Heart right ventricle (tissue), 16 donors: ENCODE measurements at regions not wholly inside any gene's neighbourhood (a gene's known extent, or its start where the extent isn't known, plus 50 kb on each side); places are given as distances from the start of the nearest gene placed in this dataset.
"Not testable (repeated sequence)": the region's sequence is repeated elsewhere in the genome, so short reads cannot be mapped to it uniquely, and the experiment has no call there.

ENCODE experiments used
- ATAC-seq, 8 donors: fragments of 200-7000 bp; cut with Tn5 transposase; one replicate each; pipeline ENCODE4 v1.9.1; 2020; ENCODE audit warnings: mild to moderate bottlenecking in 8 of 8, moderate library complexity in 8 of 8, moderate number of reproducible peaks in 1 of 8
- DNase-seq, 2 donors: peaks; one replicate each; pipeline ENCODE4 v3.0.0-alpha.2; 2020
- H3K27ac ChIP-seq, 10 donors: fragments of 200-600 bp; sonication (generic) in 2 of 10; one replicate each; pipeline versions ENCODE4 v1.5.0 to v1.8.0; 2020 to 2022; ENCODE audit warnings: mild to moderate bottlenecking in 3 of 10
- H3K27me3 ChIP-seq, 7 donors: fragments of 200-600 bp; one replicate each; pipeline ENCODE4 v1.8.0; 2021 to 2022; ENCODE audit warnings: mild to moderate bottlenecking in 2 of 7
- H3K36me3 ChIP-seq, 9 donors: fragments of 200-600 bp; sonication (generic) in 1 of 9; one replicate each; pipeline versions ENCODE4 v1.5.0 to v1.8.0; 2020 to 2022; ENCODE audit warnings: mild to moderate bottlenecking in 2 of 9
- H3K4me1 ChIP-seq, 9 donors: fragments of 200-600 bp; sonication (generic) in 1 of 9; one replicate each; pipeline versions ENCODE4 v1.5.0 to v1.8.0; 2020 to 2022; ENCODE audit warnings: mild to moderate bottlenecking in 4 of 9
- H3K4me3 ChIP-seq, 10 donors: fragments of 200-600 bp; sonication (generic) in 2 of 10; one replicate each; pipeline versions ENCODE4 v1.5.0 to v1.8.0; 2020 to 2022; ENCODE audit warnings: mild to moderate bottlenecking in 7 of 10, moderate library complexity in 2 of 10
- H3K9me3 ChIP-seq, 11 donors: fragments of 200-600 bp in 10 of 11; sonication (generic) in 2 of 11; one replicate each; pipeline versions ENCODE4 v1.5.0 to v1.8.0; 2013 to 2022; ENCODE audit warnings: mild to moderate bottlenecking in 2 of 11, control low read depth in 1 of 11, moderate library complexity in 1 of 11
- WGBS, 2 donors: extraction: QIAGEN DNeasy Blood & Tissue Kit; methylation state at CpG; one replicate each; pipeline ENCODE4 v1.1.7; 2013; ENCODE audit warnings: inconsistent platforms in 1 of 2; 5-methylcytosine and 5-hydroxymethylcytosine counted together
- intact Hi-C, 10 donors: fragments of 100-400 bp; cut with DNase I; formaldehyde crosslinking; loops; one replicate each; pipeline versions ENCODE4 v1.11.1 to v1.14.2; 2022
- TF ChIP-seq, protein P1 (sequence below), 9 donors: fragments of 200-600 bp; sonication (generic) in 2 of 9; IDR thresholded peaks; one replicate each; pipeline versions ENCODE4 v1.5.0 to v1.8.0; 2021 to 2022; ENCODE audit warnings: antibody characterized with exemption in 9 of 9, mild to moderate bottlenecking in 5 of 9, moderate library complexity in 1 of 9
- donor health status: Arrhythmogenic right ventricular cardiomyopathy.
- donor health status: ischemic (EF 13 %, LVEDD 7.1; RV severe dilation, severe dysfunction).
- donor health status: healthy with polysubstance abuse.
- donor health status: DM: no; HTN: yes; CAD: no.
- donor health status: DM: no; HTN: no; CAD: no.
- donor health status: ischemic (EF 25% LVEDD 6.9; RV normal size, moderate dysfunction).
- donor health status: ischemic (EF 25% LVEDD 5.7; RV mildly dilated, moderate dysfunction).
- donor health status: healthy.
- donor health status: DM: yes; HTN: yes; CAD: no.
- donor health status: Ischemic cardiomyopathy.
- donor health status: ischemic (EF 35%, LVEDD 5.7; RV mildly dilated, moderate dysfunction).
- donor health status: nonischemic (EF 11% LVEDD 7.7; RV severe dilation, severe dysfunction).
- donor health status: DM: yes; HTN: yes; CAD: no.
- donor health status: PGD.
- donor health status: ischemic (EF 29% LVEDD 5.4; RV normal size, mild dysfunction).
- donor health status: nonischemic (EF 23%, LVEDD 6.1; RV moderate dilation, normal function).

DNA sequence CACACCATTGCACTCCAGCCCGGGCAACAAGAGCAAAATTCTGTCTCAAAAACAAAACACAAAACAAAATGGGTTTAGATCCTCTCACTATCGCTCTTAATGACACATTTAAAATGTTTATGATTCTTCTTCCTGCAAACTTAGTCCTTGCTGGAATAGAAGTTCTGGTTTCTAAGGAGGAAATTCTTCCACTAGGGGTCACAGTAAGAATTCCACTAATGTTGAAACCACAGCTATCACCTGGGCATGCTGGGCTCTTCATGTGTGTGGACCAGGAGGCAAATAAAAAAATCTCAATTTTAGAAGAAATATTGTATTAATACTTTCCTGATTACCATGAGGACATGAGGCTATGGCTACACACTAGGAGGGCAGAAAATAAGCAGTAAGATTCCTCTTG, 915.8 kb downstream of the TYW1 start:
- no peak overlapping the region for H3K27ac ChIP-seq
- TF ChIP-seq, protein P1, sequence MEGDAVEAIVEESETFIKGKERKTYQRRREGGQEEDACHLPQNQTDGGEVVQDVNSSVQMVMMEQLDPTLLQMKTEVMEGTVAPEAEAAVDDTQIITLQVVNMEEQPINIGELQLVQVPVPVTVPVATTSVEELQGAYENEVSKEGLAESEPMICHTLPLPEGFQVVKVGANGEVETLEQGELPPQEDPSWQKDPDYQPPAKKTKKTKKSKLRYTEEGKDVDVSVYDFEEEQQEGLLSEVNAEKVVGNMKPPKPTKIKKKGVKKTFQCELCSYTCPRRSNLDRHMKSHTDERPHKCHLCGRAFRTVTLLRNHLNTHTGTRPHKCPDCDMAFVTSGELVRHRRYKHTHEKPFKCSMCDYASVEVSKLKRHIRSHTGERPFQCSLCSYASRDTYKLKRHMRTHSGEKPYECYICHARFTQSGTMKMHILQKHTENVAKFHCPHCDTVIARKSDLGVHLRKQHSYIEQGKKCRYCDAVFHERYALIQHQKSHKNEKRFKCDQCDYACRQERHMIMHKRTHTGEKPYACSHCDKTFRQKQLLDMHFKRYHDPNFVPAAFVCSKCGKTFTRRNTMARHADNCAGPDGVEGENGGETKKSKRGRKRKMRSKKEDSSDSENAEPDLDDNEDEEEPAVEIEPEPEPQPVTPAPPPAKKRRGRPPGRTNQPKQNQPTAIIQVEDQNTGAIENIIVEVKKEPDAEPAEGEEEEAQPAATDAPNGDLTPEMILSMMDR (IDR thresholded peaks at IDR 0.05), result no peak
- DNase-seq (no peak), ATAC-seq (no peak)
- H3K4me1 ChIP-seq, result no peaks in the 10 kb centered on the region
- 81 to 88% methylated on average over 2 of the region's 2 CpGs for WGBS, 2 donors
- intact Hi-C loops, result no loop called here
- peaks cover 0 to 15% (median 0%) of the 10 kb centered on the region in 7 donors for H3K27me3 ChIP-seq
- H3K36me3 ChIP-seq, result no peaks in the 10 kb centered on the region
- peaks cover 0 to 14% (median 0%) of the 10 kb centered on the region in 11 donors for H3K9me3 ChIP-seq
- no peak overlapping the region for H3K4me3 ChIP-seq

DNA sequence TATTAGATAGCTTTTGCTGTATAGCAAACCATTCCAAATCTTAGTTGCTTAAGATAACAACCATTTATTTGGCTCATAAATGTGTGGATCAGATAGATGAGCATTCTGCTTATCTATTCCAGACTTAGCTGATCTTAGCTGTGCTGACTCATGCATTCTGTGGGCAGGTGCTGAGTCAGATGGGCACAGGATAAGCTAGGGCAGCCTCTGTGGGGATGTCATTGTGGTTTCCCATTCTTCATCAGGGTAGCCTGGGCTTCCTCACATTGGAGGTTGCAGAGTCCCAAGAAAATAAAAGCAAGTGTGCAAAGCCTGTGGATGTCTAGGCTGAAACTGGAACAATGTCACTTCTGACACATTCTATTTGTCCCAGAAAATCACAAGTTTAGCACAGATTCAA, 917.0 kb downstream of the TYW1 start:
- H3K27ac ChIP-seq, result no peak overlapping the region
- H3K4me1 ChIP-seq, result no peaks in the 10 kb centered on the region
- H3K4me3 ChIP-seq, result no peak overlapping the region
- ATAC-seq (no peak), DNase-seq (no peak)
- H3K27me3 ChIP-seq, result peaks cover 0 to 15% (median 0%) of the 10 kb centered on the region in 7 donors
- TF ChIP-seq, protein P1 (IDR thresholded peaks at IDR 0.05), result no peak
- H3K36me3 ChIP-seq, result no peaks in the 10 kb centered on the region
- H3K9me3 ChIP-seq, result peaks cover 0 to 23% (median 0%) of the 10 kb centered on the region in 11 donors
- intact Hi-C loops, result no loop called here

DNA sequence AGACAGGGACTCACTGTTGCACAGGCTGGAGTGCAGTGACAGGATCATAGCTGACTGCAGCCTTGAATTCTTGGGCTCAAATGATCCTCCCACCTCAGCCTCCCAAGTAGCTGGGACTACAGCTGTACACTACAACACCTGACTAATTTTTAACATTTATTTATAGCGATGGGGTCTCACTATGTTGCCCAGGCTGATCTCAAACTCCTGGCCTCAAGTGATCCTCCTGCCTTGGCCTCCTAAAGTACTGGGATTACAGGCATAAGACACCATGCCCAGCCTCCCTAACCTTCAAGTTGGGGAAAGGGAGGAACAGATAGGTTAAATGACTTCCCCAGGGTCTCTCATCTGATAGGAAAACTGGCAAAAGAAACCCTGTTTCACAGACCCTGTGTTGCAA, 919.5 kb downstream of the TYW1 start:
- H3K27ac ChIP-seq, DNase-seq, H3K4me3 ChIP-seq, H3K4me1 ChIP-seq, H3K36me3 ChIP-seq, intact Hi-C loops, ATAC-seq: not testable (repeated sequence)
- WGBS, 2 donors, result 93 to 98% methylated on average over 1 of the region's 1 CpG
- Histone ChIP-seq H3K9me3 (peaks cover 0 to 42% (median 0%) of the 10 kb centered on the region in 11 donors), H3K27me3 (peaks cover 0 to 15% (median 0%) of the 10 kb centered on the region in 7 donors)

DNA sequence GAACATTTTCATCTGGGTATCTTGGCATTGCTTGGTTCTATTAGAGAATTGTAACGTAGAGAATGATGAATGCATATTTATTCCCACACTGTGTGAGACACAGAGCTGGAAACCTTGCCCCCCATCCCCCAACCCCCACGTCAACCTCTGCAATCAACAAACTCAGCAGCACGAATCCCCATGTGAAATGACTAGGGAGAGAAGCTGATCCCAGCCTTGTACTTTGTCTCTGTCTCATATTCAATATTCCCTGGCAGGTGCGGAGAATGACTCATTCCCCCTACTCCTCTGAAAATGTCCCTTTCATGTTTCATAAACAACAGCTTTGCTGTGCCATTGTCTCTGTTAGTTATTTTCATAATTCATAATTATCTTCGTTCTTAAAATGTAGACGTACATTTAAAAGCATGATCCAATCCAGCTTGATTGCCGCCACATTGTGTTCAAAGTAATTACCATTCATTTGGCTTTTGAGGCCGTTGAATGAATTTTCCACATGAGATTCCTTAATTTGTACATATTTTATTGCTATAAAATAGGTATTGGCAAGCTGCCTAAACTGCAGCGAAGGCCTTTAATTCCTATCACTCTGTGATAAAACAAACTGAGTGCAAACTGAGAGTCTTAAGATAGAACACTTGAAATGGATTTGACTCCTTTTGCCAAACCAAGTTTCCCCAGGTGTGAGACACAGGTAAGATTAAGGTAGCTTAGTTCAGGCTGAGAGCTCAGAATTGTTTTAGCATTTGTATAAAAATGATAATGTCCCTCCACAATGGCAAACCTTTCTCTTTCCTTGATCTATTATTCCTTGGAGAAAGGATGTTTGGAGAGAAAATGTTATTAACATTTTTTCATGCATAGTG, 920.2 kb downstream of the TYW1 start:
- H3K4me3 ChIP-seq, result no peak overlapping the region
- H3K27ac ChIP-seq, result no peak overlapping the region
- H3K4me1 ChIP-seq, result no peaks in the 10 kb centered on the region
- TF ChIP-seq, protein P1 (IDR thresholded peaks at IDR 0.05), result no peak
- no peak for DNase-seq
- WGBS, 2 donors, result 57 to 62% methylated on average over 9 of the region's 9 CpGs
- peaks cover 0 to 43% (median 0%) of the 10 kb centered on the region in 11 donors for H3K9me3 ChIP-seq
- peaks cover 0 to 19% (median 0%) of the 10 kb centered on the region in 7 donors for H3K27me3 ChIP-seq
- intact Hi-C loops, result no loop called here
- ATAC-seq, result no peak
- no peaks in the 10 kb centered on the region for H3K36me3 ChIP-seq

DNA sequence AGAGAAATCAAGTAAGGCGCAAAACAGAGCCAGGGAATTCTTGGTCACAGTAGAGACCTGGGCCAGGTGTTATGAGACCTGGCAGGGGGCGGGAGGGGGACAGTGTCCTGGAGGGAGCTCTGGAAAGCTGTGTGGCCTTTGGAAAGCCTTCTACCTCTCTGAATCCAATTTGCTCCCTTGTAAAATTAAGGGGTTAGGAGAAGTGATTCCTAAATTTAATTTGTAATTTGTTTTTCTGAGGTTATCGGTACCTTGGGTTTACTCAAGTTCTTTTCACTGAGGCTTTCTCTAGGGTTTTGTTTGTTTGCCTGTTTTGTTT, 920.8 kb downstream of the TYW1 start:
- WGBS, 2 donors, result 81 to 83% methylated on average over 3 of the region's 3 CpGs
- no peak for ATAC-seq
- Histone ChIP-seq H3K4me3 (no peak overlapping the region), H3K27ac (no peak overlapping the region), H3K27me3 (peaks cover 0 to 22% (median 4%) of the 10 kb centered on the region in 7 donors), H3K9me3 (peaks cover 0 to 47% (median 0%) of the 10 kb centered on the region in 11 donors), H3K4me1 (no peaks in the 10 kb centered on the region), H3K36me3 (no peaks in the 10 kb centered on the region)
- no peak for DNase-seq
- TF ChIP-seq, protein P1 (IDR thresholded peaks at IDR 0.05), result no peak
- intact Hi-C loops, result no loop called here
